H9 (cell line): ENCODE measurements at regions not wholly inside any gene's neighbourhood (a gene's known extent, or its start where the extent isn't known, plus 50 kb on each side); places are given as distances from the start of the nearest gene placed in this dataset.

Experiments used
- DNase-seq: peaks from one replicate; pipeline ENCODE4 v3.0.0-alpha.2; 2017
- H2AFZ ChIP-seq: one replicate; pipeline ENCODE4 v1.6.1; 2013; ENCODE audit warnings: mild to moderate bottlenecking, low read length, control low read depth, moderate library complexity
- H2AK5ac ChIP-seq: 2 replicates; pipeline ENCODE4 v1.6.1; 2013; ENCODE audit warnings: low read length, control low read depth, mixed read lengths; ENCODE audit not compliant: insufficient read length
- H2BK120ac ChIP-seq: one replicate; pipeline ENCODE4 v1.6.1; 2013; ENCODE audit warnings: low read depth, mild to moderate bottlenecking, low read length, control low read depth, inconsistent platforms; ENCODE audit not compliant: poor library complexity, severe bottlenecking
- H2BK12ac ChIP-seq: 2 replicates; pipeline ENCODE4 v1.6.1; 2013; ENCODE audit warnings: low read length, control low read depth, mixed read lengths, low read depth; ENCODE audit not compliant: insufficient read length
- H2BK15ac ChIP-seq: 2 replicates; pipeline ENCODE4 v1.6.1; 2013; ENCODE audit warnings: low read depth, low read length, control low read depth
- H2BK20ac ChIP-seq: one replicate; pipeline ENCODE4 v1.6.1; 2013; ENCODE audit warnings: low read depth, mild to moderate bottlenecking, low read length, control low read depth, inconsistent platforms; ENCODE audit not compliant: poor library complexity, severe bottlenecking
- H2BK5ac ChIP-seq: 2 replicates; pipeline ENCODE4 v1.6.1; 2013; ENCODE audit warnings: low read length, control low read depth, mixed read lengths; ENCODE audit not compliant: insufficient read length
- H3K14ac ChIP-seq: 2 replicates; pipeline ENCODE4 v1.6.1; 2013; ENCODE audit warnings: low read length, control low read depth; ENCODE audit not compliant: insufficient read depth
- H3K18ac ChIP-seq: 2 replicates; pipeline ENCODE4 v1.6.1; 2013; ENCODE audit warnings: low read depth, mild to moderate bottlenecking, mixed read lengths, low read length, control low read depth; ENCODE audit not compliant: insufficient read length
- H3K23ac ChIP-seq: 2 replicates; pipeline ENCODE4 v1.6.1; 2013; ENCODE audit warnings: low read length, control low read depth, mixed read lengths, low read depth; ENCODE audit not compliant: insufficient read length
- H3K23me2 ChIP-seq: 2 replicates; pipeline ENCODE4 v1.6.1; 2013; ENCODE audit warnings: low read depth, mild to moderate bottlenecking, mixed read lengths, low read length, control low read depth; ENCODE audit not compliant: insufficient read length, poor library complexity, severe bottlenecking
- H3K27ac ChIP-seq: 2 replicates; pipeline ENCODE4 v1.5.1; 2013; ENCODE audit warnings: low read length, control low read depth, mixed read lengths, low read depth; ENCODE audit not compliant: insufficient read length
- H3K27me3 ChIP-seq: 2 replicates; pipeline ENCODE4 v1.6.1; 2013; ENCODE audit warnings: low read length, control low read depth, inconsistent platforms; ENCODE audit not compliant: insufficient read depth
- H3K4ac ChIP-seq: 2 replicates; pipeline ENCODE4 v1.6.1; 2013; ENCODE audit warnings: low read depth, mild to moderate bottlenecking, control low read depth, inconsistent platforms, low read length, moderate library complexity
- H3K4me1 ChIP-seq: 2 replicates; pipeline ENCODE4 v1.6.1; 2013; ENCODE audit warnings: low read length, control low read depth, inconsistent platforms; ENCODE audit not compliant: insufficient read depth
- H3K4me2 ChIP-seq: 2 replicates; pipeline ENCODE4 v1.6.1; 2013; ENCODE audit warnings: low read length, control low read depth, mixed read lengths; ENCODE audit not compliant: insufficient read length, insufficient read depth
- H3K56ac ChIP-seq: 2 replicates; pipeline ENCODE4 v1.6.1; 2013; ENCODE audit warnings: low read depth, mild to moderate bottlenecking, mixed read lengths, low read length, control low read depth; ENCODE audit not compliant: insufficient read length
- H3K79me1 ChIP-seq: 2 replicates; pipeline ENCODE4 v1.6.1; 2013; ENCODE audit warnings: low read depth, mild to moderate bottlenecking, moderate library complexity, low read length, control low read depth, inconsistent platforms; ENCODE audit not compliant: insufficient read depth, poor library complexity, severe bottlenecking
- H3K79me2 ChIP-seq: 2 replicates; pipeline ENCODE4 v1.6.1; 2013; ENCODE audit warnings: low read length, control low read depth, inconsistent platforms; ENCODE audit not compliant: insufficient read depth
- H3K9ac ChIP-seq: 2 replicates; pipeline ENCODE4 v1.6.1; 2013; ENCODE audit warnings: low read length, control low read depth, mixed read lengths; ENCODE audit not compliant: insufficient read length; ENCODE audit errors: extremely low read depth
- H3K9me3 ChIP-seq: one replicate; pipeline ENCODE4 v1.6.1; 2013; ENCODE audit warnings: low read depth, low read length, inconsistent platforms; ENCODE audit not compliant: control insufficient read depth
- H3T11ph ChIP-seq: one replicate; pipeline ENCODE4 v1.6.1; 2013; ENCODE audit warnings: mild to moderate bottlenecking, low read length, control low read depth, inconsistent platforms
- H4K20me1 ChIP-seq: one replicate; pipeline ENCODE4 v1.6.1; 2013; ENCODE audit not compliant: control insufficient read depth, insufficient read length, insufficient read depth
- H4K5ac ChIP-seq: 2 replicates; pipeline ENCODE4 v1.6.1; 2013; ENCODE audit warnings: low read depth, mild to moderate bottlenecking, mixed read lengths, low read length, control low read depth; ENCODE audit not compliant: insufficient read length
- H4K8ac ChIP-seq: replicated peaks from 2 replicates; pipeline ENCODE4 v1.6.1; 2013; ENCODE audit warnings: low read length, control low read depth, mixed read lengths, low read depth; ENCODE audit not compliant: insufficient read length
- H4K91ac ChIP-seq: 2 replicates; pipeline ENCODE4 v1.6.1; 2013; ENCODE audit warnings: low read depth, mild to moderate bottlenecking, moderate library complexity, mixed read lengths, low read length, control low read depth; ENCODE audit not compliant: insufficient read length
- H3K27ac Mint-ChIP-seq, 3 experiments: 2 replicates in 2 of 3; 3 replicates in 1 of 3; pipeline ENCODE4 v1.8.0; 2020 to 2021; ENCODE audit warnings: mixed read lengths in 3 of 3, mild to moderate bottlenecking in 1 of 3, moderate library complexity in 1 of 3
- H3K27me3 Mint-ChIP-seq: 2 replicates; pipeline ENCODE4 v1.8.0; 2021; ENCODE audit warnings: low read depth, mild to moderate bottlenecking, moderate library complexity, mixed read lengths
- H3K36me3 Mint-ChIP-seq, 3 experiments: 2 replicates in 2 of 3; 3 replicates in 1 of 3; pipeline ENCODE4 v1.8.0; 2020 to 2021; ENCODE audit warnings: low read depth in 3 of 3, mixed read lengths in 3 of 3; ENCODE audit not compliant: insufficient read depth in 1 of 3
- H3K4me1 Mint-ChIP-seq, 2 experiments: 2 replicates each; pipeline ENCODE4 v1.8.0; 2020; ENCODE audit warnings: mixed read lengths in 2 of 2
- H3K4me3 Mint-ChIP-seq, 2 experiments: 2 replicates in 1 of 2; 3 replicates in 1 of 2; pipeline ENCODE4 v1.8.0; 2020 to 2021; ENCODE audit warnings: mild to moderate bottlenecking in 2 of 2, mixed read lengths in 2 of 2, moderate library complexity in 1 of 2
- H3K9me3 Mint-ChIP-seq, 2 experiments: 2 replicates in 1 of 2; 3 replicates in 1 of 2; pipeline ENCODE4 v1.8.0; 2020; ENCODE audit warnings: mild to moderate bottlenecking in 2 of 2, mixed read lengths in 2 of 2, moderate library complexity in 1 of 2
- CTCF ChIP-seq: fragments of 200-600 bp; sonication (generic); conservative IDR thresholded peaks from 3 replicates; pipeline ENCODE4 v1.8.0; 2021; ENCODE audit warnings: antibody characterized with exemption, mild to moderate bottlenecking

GRCh38 chr2:195333869-195334268, 323.2 kb upstream of the SLC39A10 start:
- Mint-ChIP-seq H3K27me3 (no peaks in the 10 kb centered on the region), H3K27ac (no peak overlapping the region), H3K4me3 (no peak overlapping the region), H3K36me3 (no peaks in the 10 kb centered on the region), H3K4me1 (peaks cover 0 to 5% of the 10 kb centered on the region in 2 experiments; a peak in 2 of 4 replicates), H3K9me3 (peaks cover 0 to 1% of the 10 kb centered on the region in 2 experiments; a peak in 3 of 5 replicates)
- no peak overlapping the region for H3K27ac ChIP-seq
- no peak overlapping the region for H3K56ac ChIP-seq
- H3K79me1 ChIP-seq: no peaks in the 10 kb centered on the region
- no peak overlapping the region for H2BK20ac ChIP-seq
- no peak overlapping the region for H2BK15ac ChIP-seq
- H2AFZ ChIP-seq: no peak overlapping the region
- no peak overlapping the region for H3K9ac ChIP-seq
- no peaks in the 10 kb centered on the region for H3K9me3 ChIP-seq
- no peak overlapping the region for H3K14ac ChIP-seq
- no peak overlapping the region for H3K18ac ChIP-seq
- no peaks in the 10 kb centered on the region for H3K79me2 ChIP-seq
- H2BK12ac ChIP-seq: no peak overlapping the region
- H3K23ac ChIP-seq: no peak overlapping the region
- no peaks in the 10 kb centered on the region for H3K4me1 ChIP-seq
- TF ChIP-seq CTCF: no peak
- H2BK120ac ChIP-seq: no peak overlapping the region
- H4K20me1 ChIP-seq: no peaks in the 10 kb centered on the region
- H3K4ac ChIP-seq: no peak overlapping the region
- H4K91ac ChIP-seq: no peak overlapping the region
- H4K8ac ChIP-seq: no peak overlapping the region
- H4K5ac ChIP-seq: no peak overlapping the region
- H3K4me2 ChIP-seq: no peak overlapping the region
- H2AK5ac ChIP-seq: no peak overlapping the region
- no peak for DNase-seq
- no peaks in the 10 kb centered on the region for H3K23me2 ChIP-seq
- no peak overlapping the region for H2BK5ac ChIP-seq
- H3K27me3 ChIP-seq: no peaks in the 10 kb centered on the region
- H3T11ph ChIP-seq: no peak overlapping the region
